ENCODE measurements at regions not wholly inside any gene's neighbourhood (a gene's known extent, or its start where the extent isn't known, plus 50 kb on each side); places are given as distances from the start of the nearest gene placed in this dataset.

DNA sequence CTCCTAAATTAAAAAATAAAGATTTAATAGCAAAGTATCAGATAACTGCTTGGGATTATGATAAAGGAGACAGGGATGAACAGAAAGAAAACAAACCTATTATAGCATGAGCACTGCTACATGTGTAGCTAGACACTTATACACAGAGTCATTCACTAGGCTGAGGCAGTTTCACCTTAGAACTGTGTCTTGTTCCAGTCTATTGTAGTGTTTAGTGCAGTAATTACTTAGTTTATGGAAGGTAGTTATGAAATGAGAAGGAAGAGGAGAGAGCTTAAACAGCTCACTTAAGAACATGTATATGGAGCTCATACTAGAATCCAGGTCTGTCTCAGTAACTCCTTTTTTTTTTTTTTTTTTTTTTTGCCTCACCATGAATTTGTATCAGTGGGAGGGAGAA, 441.4 kb downstream of the PDCD6IP start:
- DNase-seq (ENCODE audit: low read depth) = no peak

DNA sequence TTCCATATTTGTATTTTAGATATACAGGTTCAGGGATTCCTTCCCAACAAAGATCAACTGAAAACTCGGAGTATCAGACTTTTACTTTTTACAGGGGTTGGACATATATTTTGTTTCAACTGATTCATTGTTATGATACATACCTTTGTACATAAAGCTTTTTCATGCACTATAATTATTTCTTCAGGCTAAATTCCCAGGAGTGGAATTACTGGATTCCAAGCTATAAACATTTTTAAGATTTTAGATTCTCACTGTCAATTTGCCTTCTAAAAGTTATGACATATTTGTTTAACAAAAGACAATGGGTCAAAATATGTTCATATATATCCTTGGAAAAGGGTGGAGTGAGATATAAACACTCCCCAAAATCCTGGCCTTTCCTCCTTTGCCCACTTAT, 449.0 kb downstream of the PDCD6IP start:
- DNase-seq (ENCODE audit: low read depth) = no peak

DNA sequence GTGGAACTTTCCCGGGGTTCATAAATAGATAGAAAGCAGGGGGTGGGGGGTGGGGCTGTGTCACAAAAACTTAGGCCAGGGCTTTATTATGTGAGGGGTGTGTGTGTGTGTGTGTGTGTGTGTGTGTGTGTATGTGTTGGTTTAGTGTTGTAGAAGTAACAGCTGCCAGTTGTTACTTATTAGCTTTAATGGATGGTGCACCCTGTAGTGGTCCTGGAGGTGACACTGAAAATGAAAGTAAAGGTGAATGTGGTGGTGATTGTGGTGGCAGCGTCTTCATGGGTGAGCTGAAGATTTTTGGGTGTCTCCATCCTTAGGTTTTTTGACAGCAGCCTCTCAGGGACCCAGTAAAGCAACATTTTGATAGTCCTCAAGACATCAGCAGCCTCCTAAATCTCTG, 449.9 kb downstream of the PDCD6IP start:
- DNase-seq (ENCODE audit: low read depth) = no peak

DNA sequence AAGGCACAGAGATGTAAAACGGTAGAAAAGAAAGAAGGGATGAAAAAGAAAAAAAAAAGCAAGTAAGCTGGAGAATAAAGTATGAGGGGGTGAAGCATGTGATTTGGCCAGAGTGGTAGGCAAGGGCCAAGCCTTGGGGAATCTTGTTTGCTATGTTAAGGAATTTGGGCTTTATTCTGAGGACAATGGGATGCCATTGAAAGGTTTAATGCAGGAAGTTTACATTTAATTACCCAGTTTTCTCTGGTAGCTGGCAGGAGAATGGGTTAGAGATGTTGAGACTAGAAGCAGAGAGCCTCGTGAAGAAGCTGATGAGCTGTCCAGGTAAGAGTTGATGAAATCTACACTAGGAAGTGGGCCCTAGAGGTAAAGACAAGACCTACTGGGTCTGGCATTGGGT, 455.9 kb downstream of the PDCD6IP start:
- DNase-seq (ENCODE audit: low read depth) = no peak

DNA sequence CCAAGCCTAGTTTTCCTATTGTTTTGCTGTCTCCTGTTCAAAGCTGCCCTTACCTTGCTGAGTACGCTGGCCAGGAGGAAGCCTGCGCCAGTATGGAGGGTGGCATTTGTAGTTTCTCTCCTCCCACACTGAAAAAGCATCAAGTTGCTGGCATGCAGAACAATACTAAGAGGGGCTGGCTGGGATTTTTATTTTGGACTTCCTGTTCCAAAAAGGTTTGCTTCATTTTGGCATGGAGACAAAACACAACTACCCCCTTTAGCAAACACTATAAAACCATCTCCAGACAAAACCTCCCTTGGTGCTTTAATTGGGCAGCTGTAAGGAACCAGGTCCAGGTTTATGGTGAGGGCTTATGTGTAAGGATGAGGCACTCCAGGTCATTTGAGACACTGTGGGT, 457.6 kb downstream of the PDCD6IP start:
- no peak for DNase-seq (ENCODE audit: low read depth)

DNA sequence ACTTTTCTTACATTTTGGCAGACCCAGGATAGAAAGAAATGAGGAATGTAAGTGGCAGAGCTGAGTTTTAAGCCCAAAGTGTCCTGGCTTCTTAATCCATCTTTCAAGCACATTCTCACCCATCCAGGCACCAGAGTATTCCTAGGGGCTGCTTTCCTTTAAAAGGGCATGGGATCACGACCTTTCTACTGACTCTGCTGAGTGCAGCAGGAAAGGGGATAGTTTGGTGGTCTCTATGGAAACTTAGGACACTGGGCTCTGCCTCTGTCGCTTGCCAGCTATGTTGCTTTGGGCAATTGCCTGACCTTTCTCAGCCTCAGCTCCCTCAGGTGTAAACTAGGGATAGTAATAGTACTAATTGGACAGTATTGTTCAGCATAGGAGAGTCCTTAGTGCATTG, 458.4 kb downstream of the PDCD6IP start:
- DNase-seq (ENCODE audit: low read depth) = no peak

DNA sequence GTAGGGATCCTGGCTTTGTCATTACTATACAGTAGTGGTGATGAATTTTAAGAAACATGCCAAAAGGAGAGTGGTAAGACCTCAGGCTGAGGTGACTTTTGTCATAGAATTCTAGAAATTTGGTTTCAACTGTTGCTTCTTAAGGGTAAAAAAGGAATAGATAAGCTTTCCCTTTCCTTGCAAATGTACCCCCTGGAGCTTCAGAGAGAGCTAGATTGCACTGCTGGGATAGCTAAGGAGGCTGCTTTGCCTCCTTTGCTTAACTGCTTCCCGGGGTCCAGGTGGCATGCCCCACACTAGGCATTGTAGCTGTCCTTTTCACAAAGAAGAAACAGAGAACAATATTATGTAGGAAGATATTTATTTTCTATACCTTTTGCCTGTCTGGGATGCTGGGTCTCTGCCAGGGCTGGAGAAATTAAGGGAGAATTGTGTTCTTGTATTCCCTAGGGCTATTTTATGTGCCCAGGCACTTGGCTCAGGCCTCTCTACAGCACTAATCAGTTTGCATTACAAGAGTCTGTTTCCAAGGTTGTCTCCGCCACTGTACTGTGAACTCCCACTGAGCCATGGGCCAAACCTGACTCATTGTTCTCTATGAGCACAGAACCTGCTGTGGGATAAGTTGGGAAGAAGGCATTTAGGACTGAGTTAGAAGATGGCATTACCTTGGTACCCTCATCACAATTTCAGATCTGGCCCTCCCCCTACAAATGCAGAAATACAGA, 460.0 kb downstream of the PDCD6IP start:
- DNase-seq (ENCODE audit: low read depth) = no peak

DNA sequence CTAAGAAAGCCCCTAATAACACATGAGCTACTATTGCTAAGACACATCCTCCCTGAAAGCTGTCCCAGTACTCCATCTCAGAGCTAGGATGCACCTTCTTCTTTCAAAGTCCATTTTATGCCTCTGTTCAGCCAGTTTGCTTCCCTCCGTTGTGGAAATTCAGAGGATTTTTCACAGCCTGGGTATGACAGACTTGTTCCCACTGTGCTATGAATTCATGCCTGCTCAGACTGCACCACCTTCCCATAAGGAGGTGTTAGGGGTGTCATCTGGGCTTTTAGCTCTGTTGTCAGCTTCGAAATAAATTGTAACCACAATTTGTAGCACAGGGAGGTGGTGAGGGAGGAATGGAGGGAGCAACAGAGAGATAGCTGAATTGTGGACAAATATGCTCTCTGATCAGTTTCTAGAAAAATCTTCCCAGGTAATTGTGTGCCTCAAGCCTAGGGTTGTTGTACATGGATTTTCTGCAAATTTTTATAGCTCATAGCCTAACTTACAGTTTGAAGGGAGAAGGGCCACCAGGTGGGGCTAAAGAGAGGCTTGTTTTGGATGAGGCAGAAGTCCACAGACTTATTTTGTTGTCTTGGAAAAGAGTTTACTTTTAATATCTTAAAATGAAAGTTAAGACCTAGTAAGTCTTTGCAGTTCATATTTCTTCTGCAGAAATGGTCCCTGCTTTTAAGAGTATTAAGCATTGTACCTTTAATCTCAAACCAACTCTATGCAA, 462.0 kb downstream of the PDCD6IP start:
- peak; percentile 2 for DNase-seq (ENCODE audit: low read depth)

DNA sequence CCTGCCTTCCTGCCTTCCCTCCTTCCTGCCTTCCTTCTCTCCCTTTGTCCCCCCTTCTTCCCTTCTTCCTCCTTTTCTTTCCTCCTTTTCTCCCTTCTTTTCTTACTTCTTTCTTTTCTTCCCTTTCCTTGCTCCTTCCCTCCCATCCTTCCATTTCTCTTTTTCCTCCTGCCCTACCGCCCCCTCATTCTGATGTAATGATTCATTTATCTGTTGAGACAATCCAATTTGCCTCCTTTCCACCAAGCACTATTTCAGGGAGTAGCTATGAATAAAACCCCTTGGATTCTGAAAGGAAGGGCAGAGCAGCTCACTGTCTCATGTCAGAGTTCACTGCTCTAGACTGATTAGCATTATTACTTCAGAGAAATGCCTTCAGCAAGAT, 462.6 kb downstream of the PDCD6IP start:
- DNase-seq (ENCODE audit: low read depth) = no peak

DNA sequence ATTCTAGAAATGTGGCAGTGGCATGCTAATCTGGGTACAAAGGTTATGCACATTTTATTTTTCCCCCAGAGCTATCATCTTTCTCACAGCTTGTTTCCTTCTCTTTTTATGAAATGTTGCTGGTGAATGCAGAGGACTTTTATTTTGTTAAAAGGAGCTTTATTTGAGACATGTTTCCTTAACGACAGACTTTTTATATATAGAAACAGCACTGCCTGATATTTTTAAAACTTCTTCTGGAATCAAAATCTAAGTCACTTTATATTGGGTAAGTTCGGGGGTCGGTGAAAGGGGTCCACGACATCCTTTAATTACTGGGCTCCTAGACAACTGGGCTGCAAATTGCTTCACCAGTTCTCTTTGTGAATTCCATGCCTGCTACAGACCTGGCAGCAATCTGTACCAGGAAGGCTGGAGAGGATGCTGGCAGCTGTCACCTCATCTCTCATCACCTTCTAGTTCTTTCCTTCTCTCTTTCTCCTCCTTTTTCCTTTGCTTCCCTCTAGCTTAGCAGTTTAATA, 464.7 kb downstream of the PDCD6IP start:
- DNase-seq (ENCODE audit: low read depth) = no peak

DNA sequence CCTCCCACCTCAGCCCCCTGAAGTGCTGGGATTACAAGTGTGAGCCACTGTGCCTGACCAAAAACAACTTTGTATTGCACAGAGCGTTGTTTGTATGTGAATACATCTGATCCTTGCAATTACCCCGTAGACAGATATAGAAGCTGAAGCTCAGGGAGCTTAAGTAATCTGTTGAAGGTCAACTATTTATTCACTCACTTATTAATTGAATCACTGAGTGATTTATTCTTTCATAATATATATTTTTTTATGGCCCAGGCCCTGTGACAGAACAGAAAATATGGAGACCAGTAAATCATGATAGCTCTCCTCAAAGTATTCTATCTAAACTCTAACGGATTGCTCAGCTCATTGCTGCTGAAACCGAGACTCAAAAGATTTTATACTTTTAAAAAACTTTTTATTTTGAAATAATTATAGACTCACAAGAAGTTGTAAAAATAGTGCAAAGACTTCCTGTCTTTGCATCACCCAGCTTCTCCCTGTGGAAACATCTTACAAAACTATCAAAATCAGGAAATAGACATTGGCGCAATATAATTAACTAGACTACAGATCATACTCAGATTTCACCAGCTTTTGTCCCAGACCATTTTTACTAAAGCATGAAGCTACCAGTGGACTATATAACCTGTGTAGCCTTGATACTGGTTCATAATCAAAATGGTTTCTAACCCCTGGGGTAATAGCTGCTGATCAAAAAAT, 466.1 kb downstream of the PDCD6IP start:
- DNase-seq (ENCODE audit: low read depth) = no peak

DNA sequence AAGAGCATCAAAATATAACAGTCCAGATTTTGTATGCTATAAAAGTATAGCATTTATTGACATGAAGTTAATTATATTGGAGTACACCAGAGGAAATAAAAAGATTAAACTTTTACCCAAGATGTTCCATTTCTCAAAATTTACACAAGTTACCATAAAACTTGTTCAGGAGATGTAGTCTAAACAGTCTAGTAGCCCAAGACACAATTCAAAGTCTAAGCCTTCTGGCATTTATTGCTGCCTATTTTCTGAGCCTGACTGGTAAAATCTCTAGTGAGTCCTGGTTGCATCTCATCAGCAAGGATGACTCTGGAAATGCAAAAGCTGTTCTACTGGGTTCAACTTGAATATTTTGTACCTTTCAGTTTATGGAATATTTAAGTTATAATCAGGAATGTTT, 468.7 kb downstream of the PDCD6IP start:
- no peak for DNase-seq (ENCODE audit: low read depth)

DNA sequence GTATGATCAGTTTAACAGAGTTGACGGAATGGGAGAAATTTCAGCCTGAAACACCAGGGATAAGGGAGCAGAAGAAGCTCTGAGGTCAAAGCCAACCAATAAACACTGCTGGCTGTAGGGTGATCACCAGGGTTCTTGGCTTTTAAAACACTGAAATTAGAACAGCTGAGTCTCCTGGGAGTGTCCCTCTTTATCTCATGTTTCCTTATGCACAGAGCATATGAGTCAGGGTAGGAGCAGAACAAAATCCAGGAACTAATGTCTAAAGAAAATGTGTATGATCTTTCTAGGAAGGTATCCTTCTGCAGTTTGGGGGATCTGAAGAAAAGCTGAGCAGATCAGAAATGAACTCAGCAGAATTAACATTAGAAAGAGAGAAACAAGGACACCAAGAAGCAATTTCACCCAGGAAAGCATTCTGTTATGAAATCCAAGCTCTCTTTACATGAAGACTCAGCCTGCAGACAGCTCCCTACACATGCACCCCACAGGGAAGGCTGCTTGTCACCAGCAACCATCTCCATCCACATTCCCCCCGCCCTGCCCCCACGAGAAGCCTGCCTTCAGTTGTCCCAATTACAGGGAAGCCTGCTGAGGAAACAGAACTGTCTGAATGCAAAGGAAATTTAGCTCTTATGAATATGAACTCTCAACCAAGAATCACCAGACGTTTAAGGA, 469.7 kb downstream of the PDCD6IP start:
- no peak for DNase-seq (ENCODE audit: low read depth)

DNA sequence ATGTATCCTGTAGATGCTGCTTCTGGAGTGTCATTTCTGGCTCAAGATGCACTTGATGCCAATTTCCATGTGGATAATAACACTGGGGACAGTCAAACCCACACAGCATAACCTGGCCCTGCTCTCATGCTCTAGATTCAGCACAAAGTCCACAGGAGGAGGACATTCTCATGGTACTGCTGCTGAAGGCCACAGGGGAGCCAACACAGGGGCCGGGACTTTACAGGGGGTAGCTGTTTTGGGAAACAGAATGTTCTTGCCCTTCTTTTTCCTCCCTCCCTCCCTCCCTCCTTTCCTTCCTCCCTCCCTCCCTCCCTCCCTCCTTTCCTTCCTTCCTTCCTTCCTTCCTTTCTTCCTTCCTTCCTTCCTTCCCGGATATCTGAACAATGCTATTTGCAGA, 477.4 kb downstream of the PDCD6IP start:
- no peak for DNase-seq (ENCODE audit: low read depth)

DNA sequence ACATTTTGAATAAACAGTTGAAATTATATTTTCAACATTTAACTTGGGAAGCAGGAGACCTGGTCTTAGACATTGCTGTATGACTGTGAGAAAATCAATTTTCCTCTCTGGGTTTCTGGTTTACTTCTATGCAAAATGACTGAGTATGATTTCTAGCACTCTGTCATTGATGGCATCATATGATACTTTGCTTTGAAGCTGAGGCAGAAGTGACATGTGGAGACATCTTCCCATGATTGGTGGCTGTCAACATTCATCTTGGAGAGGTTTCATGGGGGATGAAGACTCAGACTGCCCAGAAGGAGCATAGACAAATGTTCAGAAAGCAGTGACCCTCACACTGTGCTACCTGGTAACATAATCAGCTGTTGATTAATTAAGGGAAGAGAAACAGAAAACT, 477.9 kb downstream of the PDCD6IP start:
- DNase-seq (ENCODE audit: low read depth) = no peak

DNA sequence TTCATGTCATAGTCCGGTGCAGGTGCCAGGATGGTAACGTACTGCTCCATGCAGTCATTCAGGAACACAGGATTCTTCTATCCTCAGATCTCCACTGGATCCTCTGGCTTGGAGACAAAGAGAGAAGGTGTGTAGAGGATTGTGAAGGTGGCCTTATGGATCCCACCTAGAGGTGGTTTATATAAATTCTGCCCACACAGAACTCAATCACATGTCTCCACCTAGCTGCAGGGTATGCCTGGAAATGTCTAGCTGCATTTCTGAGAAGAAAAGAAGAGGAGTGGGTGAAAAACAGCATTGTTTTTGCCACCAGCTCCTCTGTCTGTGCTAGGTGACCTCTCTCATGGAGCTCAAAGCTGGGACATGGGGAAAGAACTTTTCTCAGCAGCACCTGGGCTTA, 478.7 kb downstream of the PDCD6IP start:
- no peak for DNase-seq (ENCODE audit: low read depth)

DNA sequence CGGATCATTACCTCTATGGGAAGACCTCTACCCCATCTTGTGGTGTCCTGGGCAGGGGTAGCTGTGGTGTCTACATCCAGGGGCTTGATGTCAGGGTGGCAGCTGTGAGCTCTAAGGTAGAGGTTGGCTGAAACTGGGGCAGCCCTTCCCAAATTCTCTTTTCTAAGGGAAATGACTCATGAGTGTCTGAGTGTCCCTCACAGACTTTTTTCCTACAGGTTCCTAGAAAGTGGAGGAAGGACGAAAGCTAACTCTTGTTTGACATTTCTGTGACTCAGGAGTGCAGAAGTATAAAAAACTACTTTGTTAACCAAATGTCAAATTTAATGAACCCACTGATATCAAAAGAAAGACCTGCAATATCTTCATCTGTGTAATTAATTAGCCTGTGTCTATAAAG, 481.5 kb downstream of the PDCD6IP start:
- DNase-seq (ENCODE audit: low read depth) = no peak

DNA sequence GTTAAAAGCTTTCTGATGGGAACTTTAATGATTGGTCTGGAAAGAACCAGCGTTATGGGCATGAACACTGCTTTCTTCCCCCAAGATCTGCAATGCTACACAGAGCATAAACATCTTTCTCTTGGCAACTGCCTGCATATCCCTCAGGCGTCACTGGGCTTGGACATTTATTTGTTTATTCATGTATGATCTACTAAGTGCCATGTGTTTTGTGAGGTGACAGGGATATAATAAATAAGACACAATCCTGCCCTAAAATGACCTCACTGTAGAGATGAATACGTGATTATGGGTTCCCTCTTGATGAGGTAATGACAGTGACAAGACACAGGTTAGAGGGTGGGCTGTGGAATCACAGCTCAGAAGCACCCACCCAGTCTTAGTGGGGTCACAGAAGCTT, 485.3 kb downstream of the PDCD6IP start:
- DNase-seq (ENCODE audit: low read depth) = no peak

DNA sequence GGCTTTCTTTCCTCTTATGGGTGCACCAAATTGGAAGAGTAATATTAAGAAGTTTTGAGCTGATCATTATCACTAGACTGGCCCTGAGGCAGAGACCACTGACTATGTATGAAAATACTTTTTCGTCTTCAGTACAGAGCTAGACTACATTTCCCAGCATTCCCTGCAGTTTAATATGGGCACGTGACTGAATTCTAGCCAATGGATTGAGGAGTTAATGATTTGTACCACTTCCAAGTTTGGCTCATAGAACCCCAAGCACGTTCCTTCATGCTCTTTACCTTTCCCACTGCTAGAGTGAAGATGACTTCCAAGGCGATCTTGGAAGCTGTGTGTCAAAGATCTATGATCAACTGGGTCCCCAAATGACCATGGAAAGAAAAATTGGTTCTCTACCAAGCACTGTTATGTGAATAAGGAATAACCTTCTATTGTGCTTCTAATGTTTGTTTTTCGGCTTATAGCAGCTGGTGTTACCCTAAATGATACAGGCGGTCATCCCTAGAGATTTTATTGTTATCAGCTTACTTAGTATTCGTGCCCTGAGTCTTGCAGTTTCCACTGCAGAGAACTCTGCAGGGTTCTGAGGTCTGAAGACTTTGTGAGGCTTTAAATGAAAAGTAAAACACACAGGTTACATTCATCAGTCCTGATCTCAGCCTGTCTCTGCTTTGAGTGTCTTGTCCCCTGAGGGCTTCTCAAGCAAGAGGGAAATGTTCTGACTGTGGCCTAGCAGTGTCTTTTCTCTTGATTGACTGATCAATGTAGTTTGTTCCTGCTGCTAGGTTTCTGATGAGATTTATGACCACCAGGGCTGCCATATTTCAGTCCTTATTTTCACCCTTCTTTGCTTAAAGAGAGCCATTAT, 486.8 kb downstream of the PDCD6IP start:
- no peak for DNase-seq (ENCODE audit: low read depth)

DNA sequence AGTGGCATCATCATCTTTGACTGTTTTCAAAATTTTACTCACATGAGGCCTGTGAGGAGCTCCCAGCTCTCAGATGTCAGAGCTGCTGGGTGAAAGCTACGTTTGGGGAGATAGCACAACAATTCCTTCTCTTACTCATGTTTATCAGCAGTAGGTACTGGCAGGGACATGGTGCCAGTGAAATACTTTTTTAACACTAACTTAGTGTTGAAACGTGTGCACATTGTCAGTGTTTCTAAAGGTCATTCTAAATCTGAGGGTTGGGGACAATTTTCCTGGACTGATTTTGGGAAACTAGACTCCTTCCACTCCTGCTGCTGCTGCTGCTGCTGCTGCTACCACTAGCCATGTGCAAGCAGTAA, 487.4 kb downstream of the PDCD6IP start:
- no peak for DNase-seq (ENCODE audit: low read depth)

DNA sequence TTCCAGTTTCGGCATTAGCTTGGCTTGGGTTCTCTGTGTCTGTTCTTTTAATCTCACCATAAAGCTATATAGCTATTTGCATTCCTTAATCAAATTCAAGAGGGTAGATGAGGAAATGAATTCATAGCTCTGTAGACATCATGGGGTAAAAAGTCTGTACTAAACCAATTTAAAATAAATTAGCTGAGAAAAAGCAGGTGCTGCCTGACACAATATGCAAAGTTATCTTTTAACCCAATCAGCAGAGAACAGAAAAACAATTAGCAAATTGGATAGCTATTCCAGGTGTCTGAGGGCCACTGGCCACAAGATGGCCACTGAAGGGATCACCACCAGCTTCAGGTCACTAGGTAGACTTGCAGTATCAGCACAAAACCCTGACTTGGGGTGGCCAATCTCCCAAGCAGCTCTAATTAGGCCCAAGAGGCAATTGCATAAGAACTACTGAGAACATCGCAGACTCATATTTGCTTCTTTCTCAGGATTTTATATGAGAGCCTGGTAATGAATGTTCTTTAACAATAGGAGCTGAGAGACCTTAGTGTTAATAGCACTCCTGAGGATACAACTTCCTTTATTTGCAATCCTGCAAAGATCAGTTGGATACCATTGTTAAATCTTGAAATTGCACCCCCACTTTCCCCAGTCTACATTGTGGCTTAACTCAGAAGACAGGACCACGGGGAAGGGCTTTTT, 494.3 kb downstream of the PDCD6IP start:
- no peak for DNase-seq (ENCODE audit: low read depth)
